GM12873 (cell line): ENCODE measurements at regions not wholly inside any gene's neighbourhood (a gene's known extent, or its start where the extent isn't known, plus 50 kb on each side); places are given as distances from the start of the nearest gene placed in this dataset.

Experiments used
- TF ChIP-seq, protein P1 (sequence below): IDR thresholded peaks from 2 replicates; pipeline ENCODE4 v1.5.1; 2012; ENCODE audit warnings: low read depth, mild to moderate bottlenecking, moderate library complexity, low read length, control low read depth; ENCODE audit not compliant: insufficient read depth; ENCODE audit errors: missing control alignments

DNA sequence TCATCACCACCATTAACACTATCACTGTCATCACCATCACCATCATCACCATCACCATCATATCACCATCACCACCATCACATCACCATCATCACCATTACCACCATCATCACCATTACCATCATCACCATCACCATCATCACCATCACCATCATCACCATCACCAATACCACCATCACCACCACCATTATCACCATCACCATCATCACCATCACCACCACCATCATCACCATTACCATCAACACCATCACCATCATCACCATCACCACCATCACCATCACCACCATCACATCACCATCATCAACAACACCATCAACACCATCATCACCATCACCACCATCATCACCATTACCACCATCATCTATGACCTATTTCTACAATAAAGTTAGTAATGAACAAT lies 86.1 kb upstream of the PDE10A start:
- TF ChIP-seq, protein P1, sequence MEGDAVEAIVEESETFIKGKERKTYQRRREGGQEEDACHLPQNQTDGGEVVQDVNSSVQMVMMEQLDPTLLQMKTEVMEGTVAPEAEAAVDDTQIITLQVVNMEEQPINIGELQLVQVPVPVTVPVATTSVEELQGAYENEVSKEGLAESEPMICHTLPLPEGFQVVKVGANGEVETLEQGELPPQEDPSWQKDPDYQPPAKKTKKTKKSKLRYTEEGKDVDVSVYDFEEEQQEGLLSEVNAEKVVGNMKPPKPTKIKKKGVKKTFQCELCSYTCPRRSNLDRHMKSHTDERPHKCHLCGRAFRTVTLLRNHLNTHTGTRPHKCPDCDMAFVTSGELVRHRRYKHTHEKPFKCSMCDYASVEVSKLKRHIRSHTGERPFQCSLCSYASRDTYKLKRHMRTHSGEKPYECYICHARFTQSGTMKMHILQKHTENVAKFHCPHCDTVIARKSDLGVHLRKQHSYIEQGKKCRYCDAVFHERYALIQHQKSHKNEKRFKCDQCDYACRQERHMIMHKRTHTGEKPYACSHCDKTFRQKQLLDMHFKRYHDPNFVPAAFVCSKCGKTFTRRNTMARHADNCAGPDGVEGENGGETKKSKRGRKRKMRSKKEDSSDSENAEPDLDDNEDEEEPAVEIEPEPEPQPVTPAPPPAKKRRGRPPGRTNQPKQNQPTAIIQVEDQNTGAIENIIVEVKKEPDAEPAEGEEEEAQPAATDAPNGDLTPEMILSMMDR = no peak

DNA sequence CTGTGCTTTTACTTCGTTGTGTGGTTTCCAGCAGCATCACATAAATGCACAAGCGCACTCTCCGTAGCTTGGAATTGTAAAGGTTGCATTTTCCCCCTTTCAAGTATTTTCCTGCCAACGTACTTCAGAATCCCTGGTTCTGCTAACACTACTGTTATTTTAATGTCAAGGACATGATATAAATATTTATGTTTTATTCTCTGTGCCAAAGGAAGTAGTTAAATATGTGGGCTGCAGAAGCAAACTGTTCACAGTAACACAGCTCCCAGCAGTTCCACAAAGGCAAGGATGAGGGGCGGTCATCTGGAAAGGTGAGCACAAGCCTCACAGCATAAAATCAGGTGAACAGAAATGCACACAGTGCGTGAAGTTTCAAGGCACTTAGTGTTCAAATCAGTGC lies 85.3 kb upstream of the PDE10A start:
- TF ChIP-seq, protein P1 = no peak

DNA sequence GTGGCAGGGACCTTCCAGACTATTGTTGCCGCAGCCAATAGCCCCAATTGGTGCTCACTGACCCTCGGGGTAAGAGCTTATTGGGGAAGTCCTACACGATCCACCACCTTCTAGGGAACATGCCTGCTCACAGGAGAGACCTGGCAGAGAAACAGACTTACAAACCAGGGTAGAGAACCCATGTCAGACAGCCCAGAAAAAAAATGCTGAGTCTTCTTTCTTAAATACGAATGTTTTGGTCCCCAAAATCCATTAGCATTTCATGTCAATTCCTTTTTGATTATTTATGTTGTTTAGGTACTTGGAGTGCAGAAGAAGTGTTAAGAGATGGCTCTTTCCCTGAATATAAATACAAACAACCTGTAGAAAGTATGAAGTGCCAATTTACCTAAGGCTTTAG lies 84.9 kb upstream of the PDE10A start:
- TF ChIP-seq, protein P1 = no peak

DNA sequence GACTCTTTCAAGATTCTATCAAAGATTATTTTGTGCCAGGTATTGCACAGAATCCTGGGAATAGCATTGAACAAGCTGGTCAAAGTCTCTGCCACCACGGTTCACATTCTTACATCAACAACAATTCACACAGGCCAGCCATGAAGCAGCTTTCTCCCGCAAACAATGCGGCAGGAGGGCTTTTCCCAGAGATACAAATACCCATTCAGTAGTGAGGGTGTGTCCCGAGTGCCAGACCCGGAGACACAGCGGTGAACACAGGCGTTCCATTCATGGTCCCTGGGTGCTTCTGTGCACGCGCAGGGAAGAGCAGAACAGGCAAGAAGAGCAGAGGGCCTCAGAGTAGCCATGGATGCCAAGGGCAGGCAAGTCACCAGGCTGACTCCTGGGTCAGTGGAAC lies 83.3 kb upstream of the PDE10A start:
- TF ChIP-seq, protein P1 = no peak

DNA sequence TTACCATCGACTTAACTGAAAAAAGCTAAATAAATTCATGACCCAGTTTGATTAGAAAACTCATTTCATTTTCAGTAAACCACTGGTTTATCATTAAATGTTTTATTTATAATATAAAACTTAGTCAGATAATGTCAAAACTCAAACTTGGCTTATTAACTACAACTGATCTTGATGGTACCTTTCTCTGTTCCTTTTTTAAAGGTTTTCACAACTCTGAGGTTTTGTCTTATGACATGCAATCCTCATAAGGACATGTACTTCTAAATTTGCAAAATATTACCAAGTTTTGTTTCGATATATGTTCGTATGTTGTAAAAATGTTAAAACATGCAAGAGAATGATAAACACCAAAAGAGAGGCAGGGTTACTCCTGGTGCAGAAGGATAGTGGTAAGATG lies 82.5 kb upstream of the PDE10A start:
- TF ChIP-seq, protein P1 = no peak

DNA sequence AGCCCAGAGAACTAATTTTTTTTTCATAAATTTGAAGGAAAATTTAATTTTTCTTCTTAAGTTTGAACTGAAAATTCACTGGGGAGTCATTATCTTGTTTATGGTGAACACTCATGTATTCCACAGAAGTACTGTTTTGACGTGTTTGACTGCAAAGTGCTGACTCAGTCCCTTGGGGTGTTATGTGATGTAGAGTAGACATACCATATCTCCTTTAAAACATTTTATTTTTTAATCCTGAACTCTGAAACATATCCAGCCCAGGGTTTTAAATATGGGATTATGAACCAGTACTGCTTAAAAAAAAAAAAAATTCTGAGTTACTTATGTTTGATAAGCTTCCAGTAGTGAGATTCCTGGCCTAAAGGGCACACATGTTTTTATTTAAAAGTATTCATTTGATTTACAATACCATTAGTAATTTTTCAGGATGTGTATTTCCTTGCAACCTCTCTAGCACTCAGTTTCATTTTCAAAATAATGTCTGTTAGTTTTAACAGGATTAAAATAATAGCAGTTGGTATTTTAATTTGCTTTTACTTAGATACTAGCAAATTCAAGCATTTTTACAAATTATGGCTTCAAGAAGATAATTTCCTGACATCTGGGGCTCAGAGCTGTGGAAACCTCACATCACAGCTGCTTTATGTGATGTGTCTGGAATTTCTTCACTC lies 81.7 kb upstream of the PDE10A start:
- TF ChIP-seq, protein P1 = no peak

DNA sequence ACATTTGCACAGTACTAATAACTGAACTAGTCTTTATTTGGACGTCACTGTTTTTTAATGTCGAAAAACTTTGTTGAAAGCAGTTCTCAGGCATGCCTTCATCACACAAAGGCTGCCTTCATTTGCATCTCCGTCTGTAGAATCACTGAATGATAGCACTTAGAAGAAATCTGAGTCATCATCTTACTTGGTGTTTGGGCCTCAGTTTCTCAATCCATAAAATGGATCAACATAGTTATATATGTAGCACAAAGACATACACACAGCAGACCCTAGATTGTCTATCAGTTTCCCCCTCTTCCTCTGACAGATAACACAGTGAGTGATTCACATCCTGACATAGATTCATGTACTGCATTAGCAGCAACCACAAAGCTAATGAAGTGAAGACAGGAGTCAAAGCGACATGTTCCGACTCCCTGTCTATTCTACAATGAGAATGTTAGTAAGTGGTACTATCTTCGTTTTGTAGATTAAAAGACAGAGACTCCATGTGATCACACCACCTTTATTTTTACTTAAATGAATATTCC lies 80.4 kb upstream of the PDE10A start:
- TF ChIP-seq, protein P1 = no peak
